ENCODE measurements at regions not wholly inside any gene's neighbourhood (a gene's known extent, or its start where the extent isn't known, plus 50 kb on each side); places are given as distances from the start of the nearest gene placed in this dataset.
A peak's percentile ranks its signal among the peaks of the same experiment; 100 is the strongest.

GRCh38 chr11:8796941-8797340 is 114.0 kb upstream of the AKIP1 start:
- DNase-seq (ENCODE audit: low read depth), result no peak

- no peak for DNase-seq (ENCODE audit: low read depth)
Measured at GRCh38 chr11:8799273-8799672, 111.7 kb upstream of the AKIP1 start.

GRCh38 chr11:8800520-8801110 is 110.4 kb upstream of the AKIP1 start:
- DNase-seq (ENCODE audit: low read depth), result no peak

GRCh38 chr11:8801121-8801520 is 109.9 kb upstream of the AKIP1 start:
- DNase-seq (ENCODE audit: low read depth), result no peak

- no peak for DNase-seq (ENCODE audit: low read depth)
Measured at GRCh38 chr11:8802251-8802650, 108.7 kb upstream of the AKIP1 start.

GRCh38 chr11:8803973-8804372 is 107.0 kb upstream of the AKIP1 start:
- DNase-seq (ENCODE audit: low read depth), result no peak

- no peak for DNase-seq (ENCODE audit: low read depth)
Measured at GRCh38 chr11:8805296-8805695, 105.7 kb upstream of the AKIP1 start.

GRCh38 chr11:8806974-8807373 is 104.0 kb upstream of the AKIP1 start:
- no peak for DNase-seq (ENCODE audit: low read depth)

- peak; percentile 82 for DNase-seq (ENCODE audit: low read depth)
Measured at GRCh38 chr11:8807544-8808225, 103.3 kb upstream of the AKIP1 start.

- DNase-seq (ENCODE audit: low read depth), result peak; percentile 25
Measured at GRCh38 chr11:8808226-8808585, 102.8 kb upstream of the AKIP1 start.

- no peak for DNase-seq (ENCODE audit: low read depth)
Measured at GRCh38 chr11:8809241-8809938, 101.6 kb upstream of the AKIP1 start.

- no peak for DNase-seq (ENCODE audit: low read depth)
Measured at GRCh38 chr11:8809939-8810539, 101.0 kb upstream of the AKIP1 start.

GRCh38 chr11:8810540-8811301 is 100.3 kb upstream of the AKIP1 start:
- peak; percentile 74 for DNase-seq (ENCODE audit: low read depth)

- DNase-seq (ENCODE audit: low read depth), result no peak
Measured at GRCh38 chr11:8811571-8811970, 99.4 kb upstream of the AKIP1 start.

GRCh38 chr11:8812438-8812837 is 98.6 kb upstream of the AKIP1 start:
- no peak for DNase-seq (ENCODE audit: low read depth)

GRCh38 chr11:8813658-8814057 is 97.3 kb upstream of the AKIP1 start:
- DNase-seq (ENCODE audit: low read depth), result peak; percentile 82

- DNase-seq (ENCODE audit: low read depth), result peak; percentile 79
Measured at GRCh38 chr11:8814209-8814922, 96.6 kb upstream of the AKIP1 start.

- no peak for DNase-seq (ENCODE audit: low read depth)
Measured at GRCh38 chr11:8814923-8815240, 96.1 kb upstream of the AKIP1 start.

- DNase-seq (ENCODE audit: low read depth), result no peak
Measured at GRCh38 chr11:8818421-8818820, 92.6 kb upstream of the AKIP1 start.

- DNase-seq (ENCODE audit: low read depth), result no peak
Measured at GRCh38 chr11:8820401-8820800, 90.6 kb upstream of the AKIP1 start.

GRCh38 chr11:8822469-8822868 is 88.5 kb upstream of the AKIP1 start:
- no peak for DNase-seq (ENCODE audit: low read depth)
